CD14-positive monocyte (primary cell): ENCODE measurements at regions not wholly inside any gene's neighbourhood (a gene's known extent, or its start where the extent isn't known, plus 50 kb on each side); places are given as distances from the start of the nearest gene placed in this dataset.

ENCODE experiments used
- DNase-seq, 3 donors: peaks; one replicate each; pipeline ENCODE4 v3.0.0-alpha.2; 2011 to 2022
- H2AFZ ChIP-seq: 2 replicates; pipeline ENCODE4 v1.6.0; 2012; ENCODE audit warnings: mild to moderate bottlenecking, low read depth, low read length, inconsistent platforms; ENCODE audit not compliant: insufficient read depth, poor library complexity, severe bottlenecking
- H3K27ac ChIP-seq, 2 donors: 1 replicate in 1 of 2; 2 replicates in 1 of 2; pipeline ENCODE4 v1.5.1; 2012 to 2013; ENCODE audit warnings: low read length in 2 of 2, control low read depth in 1 of 2, inconsistent platforms in 1 of 2, low read depth in 1 of 2, mild to moderate bottlenecking in 1 of 2
- H3K27me3 ChIP-seq, 2 donors: one replicate each; pipeline versions ENCODE4 v1.6.0 to v1.6.1; 2011 to 2013; ENCODE audit warnings: low read length in 2 of 2; ENCODE audit not compliant: control insufficient read depth in 2 of 2, insufficient read depth in 2 of 2
- H3K36me3 ChIP-seq, 2 donors: replicated peaks in 1 of 2; 1 replicate in 1 of 2; 2 replicates in 1 of 2; pipeline versions ENCODE4 v1.5.1 to v1.6.1; 2012 to 2013; ENCODE audit warnings: low read length in 2 of 2, control low read depth in 1 of 2, inconsistent platforms in 1 of 2, mild to moderate bottlenecking in 1 of 2; ENCODE audit not compliant: insufficient read depth in 2 of 2, control insufficient read depth in 1 of 2
- H3K4me1 ChIP-seq, 2 donors: 1 replicate in 1 of 2; 2 replicates in 1 of 2; pipeline versions ENCODE4 v1.5.1 to v1.6.1; 2012 to 2013; ENCODE audit warnings: low read length in 2 of 2, control low read depth in 1 of 2, inconsistent platforms in 1 of 2, mild to moderate bottlenecking in 1 of 2, moderate library complexity in 1 of 2; ENCODE audit not compliant: insufficient read depth in 2 of 2, control insufficient read depth in 1 of 2
- H3K4me2 ChIP-seq: replicated peaks from 2 replicates; pipeline ENCODE3; 2012; ENCODE audit warnings: low read length, moderate library complexity, mild to moderate bottlenecking; ENCODE audit not compliant: poor library complexity, severe bottlenecking; ENCODE audit errors: extremely low read depth
- H3K4me3 ChIP-seq, 3 experiments: fragments of 200-600 bp in 1 of 3; sonication (generic) in 1 of 3; replicated peaks in 1 of 3; 1 replicate in 2 of 3; 2 replicates in 1 of 3; pipeline ENCODE4 v1.5.1; 2011 to 2013; ENCODE audit warnings: low read length in 3 of 3, mild to moderate bottlenecking in 3 of 3, control low read depth in 2 of 3, low read depth in 2 of 3, inconsistent platforms in 1 of 3, moderate library complexity in 1 of 3
- H3K79me2 ChIP-seq: 2 replicates; pipeline ENCODE4 v1.6.0; 2012; ENCODE audit warnings: mild to moderate bottlenecking, control low read depth, inconsistent platforms, low read length, moderate library complexity; ENCODE audit not compliant: insufficient read depth
- H3K9ac ChIP-seq: 2 replicates; pipeline ENCODE4 v1.6.0; 2017; ENCODE audit warnings: low read length, mild to moderate bottlenecking; ENCODE audit not compliant: insufficient read depth, poor library complexity, severe bottlenecking
- H3K9me3 ChIP-seq, 2 donors: replicated peaks in 1 of 2; 1 replicate in 1 of 2; 2 replicates in 1 of 2; pipeline versions ENCODE4 v1.5.1 to v1.6.1; 2012 to 2013; ENCODE audit warnings: low read length in 2 of 2, control low read depth in 1 of 2; ENCODE audit not compliant: control insufficient read depth in 1 of 2, insufficient read depth in 1 of 2
- H4K20me1 ChIP-seq: 2 replicates; pipeline ENCODE4 v1.6.0; 2012; ENCODE audit warnings: mild to moderate bottlenecking, low read length, control low read depth, moderate library complexity; ENCODE audit not compliant: insufficient read depth
- H3K27ac Mint-ChIP-seq, 7 donors: one replicate each; pipeline ENCODE4 v1.8.0; 2020; ENCODE audit warnings: mild to moderate bottlenecking in 7 of 7, mixed read lengths in 7 of 7, moderate library complexity in 6 of 7, inconsistent platforms in 2 of 7
- H3K27me3 Mint-ChIP-seq, 3 donors: one replicate each; pipeline ENCODE4 v1.8.0; 2021 to 2022; ENCODE audit warnings: low read depth in 3 of 3, mild to moderate bottlenecking in 3 of 3, mixed read lengths in 3 of 3, moderate library complexity in 3 of 3, inconsistent platforms in 1 of 3
- H3K36me3 Mint-ChIP-seq, 2 donors: one replicate each; pipeline ENCODE4 v1.8.0; 2020; ENCODE audit warnings: mixed read lengths in 2 of 2, inconsistent platforms in 1 of 2, mild to moderate bottlenecking in 1 of 2
- H3K4me1 Mint-ChIP-seq: one replicate; pipeline ENCODE4 v1.8.0; 2020; ENCODE audit warnings: mild to moderate bottlenecking, mixed read lengths
- H3K4me3 Mint-ChIP-seq, 2 donors: one replicate each; pipeline ENCODE4 v1.8.0; 2020; ENCODE audit warnings: mild to moderate bottlenecking in 2 of 2, mixed read lengths in 2 of 2, moderate library complexity in 1 of 2
- H3K9me3 Mint-ChIP-seq, 7 donors: one replicate each; pipeline ENCODE4 v1.8.0; 2020 to 2022; ENCODE audit warnings: mixed read lengths in 7 of 7, mild to moderate bottlenecking in 6 of 7, moderate library complexity in 6 of 7, inconsistent platforms in 2 of 7
- CTCF ChIP-seq: fragments of 200-600 bp; IDR thresholded peaks from one replicate; pipeline ENCODE4 v1.8.0; 2022; ENCODE audit warnings: antibody characterized with exemption, mild to moderate bottlenecking
- WGBS: methylation state at CpG from one replicate; pipeline ENCODE4 v1.1.5; 2013; ENCODE audit warnings: missing lambda C conversion rate; ENCODE audit not compliant: insufficient coverage; 5-methylcytosine and 5-hydroxymethylcytosine counted together
- intact Hi-C, 2 donors: fragments of 100-400 bp; cut with micrococcal nuclease; formaldehyde crosslinking; loops; one replicate each; pipeline versions ENCODE4 v1.15.0 to v1.15.1; 2023

- Histone ChIP-seq H3K79me2 (no peaks in the 10 kb centered on the region), H3K9ac (no peak overlapping the region), H3K4me3 (no peak overlapping the region), H3K4me1 (no peaks in the 10 kb centered on the region), H3K4me2 (no peak overlapping the region), H4K20me1 (no peaks in the 10 kb centered on the region), H3K9me3 (peaks cover 0 to 5% of the 10 kb centered on the region in 2 donors), H2AFZ (no peak overlapping the region), H3K27me3 (no peaks in the 10 kb centered on the region), H3K27ac (no peak overlapping the region), H3K36me3 (no peaks in the 10 kb centered on the region)
- Mint-ChIP-seq H3K36me3 (no peaks in the 10 kb centered on the region), H3K27ac (no peak overlapping the region), H3K9me3 (peaks cover 0 to 12% (median 6%) of the 10 kb centered on the region in 7 donors), H3K4me3 (no peak overlapping the region), H3K4me1 (no peaks in the 10 kb centered on the region), H3K27me3 (peaks cover 0 to 2% (median 1%) of the 10 kb centered on the region in 3 donors)
- intact Hi-C loops, result no loop called here
- DNase-seq, result no peak
- no peak for TF ChIP-seq CTCF
- WGBS, result 93% methylated on average over 5 of the region's 6 CpGs
These were observed 157.1 kb upstream of the SMLR1 start for GRCh38 chr6:130670142-130670541.

GRCh38 chr6:130671119-130671518 lies 156.1 kb upstream of the SMLR1 start:
- no peak overlapping the region for H3K27ac ChIP-seq
- H3K4me2 ChIP-seq, result no peak overlapping the region
- no peak overlapping the region for H3K4me3 ChIP-seq
- peaks cover 0 to 5% of the 10 kb centered on the region in 2 donors for H3K9me3 ChIP-seq
- no peaks in the 10 kb centered on the region for H3K4me1 ChIP-seq
- H3K27me3 ChIP-seq, result no peaks in the 10 kb centered on the region
- Mint-ChIP-seq H3K27me3 (peaks cover 0 to 2% (median 1%) of the 10 kb centered on the region in 3 donors), H3K4me1 (no peaks in the 10 kb centered on the region), H3K27ac (no peak overlapping the region), H3K4me3 (no peak overlapping the region), H3K9me3 (peaks cover 0 to 9% (median 5%) of the 10 kb centered on the region in 7 donors), H3K36me3 (no peaks in the 10 kb centered on the region)
- no peak overlapping the region for H2AFZ ChIP-seq
- no peak for TF ChIP-seq CTCF
- H3K79me2 ChIP-seq, result no peaks in the 10 kb centered on the region
- no peaks in the 10 kb centered on the region for H3K36me3 ChIP-seq
- no peaks in the 10 kb centered on the region for H4K20me1 ChIP-seq
- no CpG with 5 or more reads among the region's 2 CpGs for WGBS
- H3K9ac ChIP-seq, result no peak overlapping the region
- intact Hi-C loops, result no loop called here
- no peak for DNase-seq
